LoVo (cell line): ENCODE measurements at regions not wholly inside any gene's neighbourhood (a gene's known extent, or its start where the extent isn't known, plus 50 kb on each side); places are given as distances from the start of the nearest gene placed in this dataset.

ENCODE experiments used
- DNase-seq: peaks from one replicate; pipeline ENCODE4 v3.0.0-alpha.2; 2016; ENCODE audit warnings: low spot score

- DNase-seq: no peak
These were observed 587.5 kb upstream of the ARID1B start for GRCh38 chr6:156189714-156190113.

GRCh38 chr6:156189195-156189594 lies 588.0 kb upstream of the ARID1B start:
- DNase-seq: no peak

GRCh38 chr6:156185113-156185512 lies 592.1 kb upstream of the ARID1B start:
- DNase-seq: no peak

GRCh38 chr6:156183678-156184077 lies 593.5 kb upstream of the ARID1B start:
- DNase-seq: no peak

GRCh38 chr6:156182356-156182755 lies 594.8 kb upstream of the ARID1B start:
- DNase-seq: no peak

GRCh38 chr6:156181506-156181905 lies 595.7 kb upstream of the ARID1B start:
- DNase-seq: no peak

GRCh38 chr6:156175971-156176421 lies 601.2 kb upstream of the ARID1B start:
- DNase-seq: no peak

- no peak for DNase-seq
These were observed 601.7 kb upstream of the ARID1B start for GRCh38 chr6:156175433-156175832.

GRCh38 chr6:156174031-156174890 lies 602.9 kb upstream of the ARID1B start:
- no peak for DNase-seq

- DNase-seq: no peak
These were observed 607.8 kb upstream of the ARID1B start for GRCh38 chr6:156169371-156169770.

GRCh38 chr6:156167625-156168071 lies 609.5 kb upstream of the ARID1B start:
- no peak for DNase-seq

- no peak for DNase-seq
These were observed 610.1 kb upstream of the ARID1B start for GRCh38 chr6:156167016-156167624.

GRCh38 chr6:156166093-156166492 lies 611.1 kb upstream of the ARID1B start:
- DNase-seq: no peak

GRCh38 chr6:156164701-156165452 lies 612.3 kb upstream of the ARID1B start:
- DNase-seq: no peak

- DNase-seq: no peak
These were observed 613.9 kb upstream of the ARID1B start for GRCh38 chr6:156163311-156163710.

GRCh38 chr6:156161471-156161870 lies 615.7 kb upstream of the ARID1B start:
- DNase-seq: no peak

- DNase-seq: no peak
These were observed 616.4 kb upstream of the ARID1B start for GRCh38 chr6:156160795-156161165.

- DNase-seq: no peak
These were observed 617.0 kb upstream of the ARID1B start for GRCh38 chr6:156160007-156160794.

- no peak for DNase-seq
These were observed 622.3 kb upstream of the ARID1B start for GRCh38 chr6:156154896-156155295.

GRCh38 chr6:156150391-156150790 lies 626.8 kb upstream of the ARID1B start:
- no peak for DNase-seq

GRCh38 chr6:156146891-156147290 lies 630.3 kb upstream of the ARID1B start:
- DNase-seq: no peak
